WTC11 (cell line): ENCODE measurements at regions not wholly inside any gene's neighbourhood (a gene's known extent, or its start where the extent isn't known, plus 50 kb on each side); places are given as distances from the start of the nearest gene placed in this dataset.

Experiments used
- ATAC-seq: fragments of 200-7000 bp; cut with Tn5 transposase; 2 replicates; pipeline ENCODE4 v1.10.0; 2021; ENCODE audit warnings: mild to moderate bottlenecking, moderate library complexity
- CTCF ChIA-PET: fragments of 300-600 bp; sonication (Branson Sonifier 250); formaldehyde crosslinking; loops from one replicate; lab custom pipeline; 2021; ENCODE audit warnings: antibody characterized with exemption; lab: Charles Lee
- POLR2A ChIA-PET: fragments of 350-600 bp; sonication (Branson Sonifier 250); formaldehyde crosslinking; loops from one replicate; lab custom pipeline; 2021; ENCODE audit warnings: antibody characterized with exemption; lab: Charles Lee
- DNase-seq: peaks from one replicate; pipeline ENCODE4 v3.0.0; 2021; ENCODE audit warnings: low spot score
- H3K27ac Mint-ChIP-seq: 2 replicates; pipeline ENCODE4 v1.8.0; 2021; ENCODE audit warnings: mixed read lengths
- H3K27me3 Mint-ChIP-seq: 2 replicates; pipeline ENCODE4 v1.8.0; 2021; ENCODE audit warnings: low read depth, mild to moderate bottlenecking, moderate library complexity, mixed read lengths
- H3K36me3 Mint-ChIP-seq: 2 replicates; pipeline ENCODE4 v1.8.0; 2021; ENCODE audit warnings: mixed read lengths
- H3K4me1 Mint-ChIP-seq: 2 replicates; pipeline ENCODE4 v1.8.0; 2022; ENCODE audit warnings: mixed read lengths
- H3K4me3 Mint-ChIP-seq: 2 replicates; pipeline ENCODE4 v1.8.0; 2021; ENCODE audit warnings: mild to moderate bottlenecking, moderate library complexity, mixed read lengths
- H3K9me3 Mint-ChIP-seq: 2 replicates; pipeline ENCODE4 v1.8.0; 2021; ENCODE audit warnings: mixed read lengths
- ARID4B ChIP-seq: sonication (generic); formaldehyde crosslinking; IDR thresholded peaks from 2 replicates; pipeline ENCODE4 v1.8.0; 2023; ENCODE audit warnings: missing genetic modification reagents, mild to moderate bottlenecking, borderline replicate concordance
- CBFB ChIP-seq: sonication (generic); formaldehyde crosslinking; IDR thresholded peaks from 2 replicates; pipeline ENCODE4 v1.8.1; 2022; ENCODE audit warnings: mild to moderate bottlenecking, low read depth, missing genetic modification reagents
- E2F1 ChIP-seq: sonication (generic); formaldehyde crosslinking; IDR thresholded peaks from 2 replicates; pipeline ENCODE4 v1.8.0; 2022; ENCODE audit warnings: mild to moderate bottlenecking, missing genetic modification reagents
- EMX1 ChIP-seq: fragments of 250-450 bp; sonication (Bioruptor Pico); IDR thresholded peaks from 2 replicates; pipeline ENCODE4 v1.8.0; 2021; ENCODE audit warnings: mild to moderate bottlenecking
- ETV6 ChIP-seq: sonication (generic); formaldehyde crosslinking; IDR thresholded peaks from 2 replicates; pipeline ENCODE4 v1.8.1; 2022; ENCODE audit warnings: mild to moderate bottlenecking, missing genetic modification reagents
- FOXJ3 ChIP-seq: sonication (generic); formaldehyde crosslinking; IDR thresholded peaks from 2 replicates; pipeline ENCODE4 v1.9.0; 2021; ENCODE audit warnings: missing genetic modification reagents, mild to moderate bottlenecking, borderline replicate concordance
- NFATC4 ChIP-seq: fragments of 250-450 bp; sonication (Bioruptor Pico); IDR thresholded peaks from 2 replicates; pipeline ENCODE4 v1.9.0; 2021; ENCODE audit warnings: mild to moderate bottlenecking
- NR3C1 ChIP-seq: sonication (generic); formaldehyde crosslinking; conservative IDR thresholded peaks from 2 replicates; pipeline ENCODE4 v1.8.1; 2023; ENCODE audit warnings: low read depth, mild to moderate bottlenecking, missing genetic modification reagents
- RELA ChIP-seq: sonication (generic); formaldehyde crosslinking; IDR thresholded peaks from 2 replicates; pipeline ENCODE4 v1.8.1; 2022; ENCODE audit warnings: missing genetic modification reagents, mild to moderate bottlenecking, borderline replicate concordance
- TP53 ChIP-seq: sonication (generic); formaldehyde crosslinking; IDR thresholded peaks from 2 replicates; pipeline ENCODE4 v1.8.1; 2023; ENCODE audit warnings: mild to moderate bottlenecking, missing genetic modification reagents
- ZBTB21 ChIP-seq: sonication (generic); formaldehyde crosslinking; IDR thresholded peaks from 2 replicates; pipeline ENCODE4 v1.8.1; 2023; ENCODE audit warnings: mild to moderate bottlenecking, missing genetic modification reagents, borderline replicate concordance
- ZNF121 ChIP-seq: sonication (generic); formaldehyde crosslinking; IDR thresholded peaks from 2 replicates; pipeline ENCODE4 v1.8.0; 2023; ENCODE audit warnings: missing genetic modification reagents
- ZNF138 ChIP-seq: sonication (generic); formaldehyde crosslinking; conservative IDR thresholded peaks from 2 replicates; pipeline ENCODE4 v1.8.1; 2022; ENCODE audit warnings: mild to moderate bottlenecking, moderate library complexity, missing genetic modification reagents
- ZNF263 ChIP-seq: sonication (generic); formaldehyde crosslinking; IDR thresholded peaks from 2 replicates; pipeline ENCODE4 v1.8.1; 2022; ENCODE audit warnings: low read depth, mild to moderate bottlenecking, moderate library complexity, missing genetic modification reagents
- ZNF317 ChIP-seq: sonication (generic); formaldehyde crosslinking; IDR thresholded peaks from 2 replicates; pipeline ENCODE4 v1.8.1; 2023; ENCODE audit warnings: low read depth, mild to moderate bottlenecking, moderate library complexity, missing genetic modification reagents, borderline replicate concordance
- ZNF396 ChIP-seq: fragments of 250-450 bp; sonication (Bioruptor Pico); IDR thresholded peaks from 2 replicates; pipeline ENCODE4 v1.8.0; 2021; ENCODE audit warnings: mild to moderate bottlenecking, moderate library complexity, borderline replicate concordance
- TF ChIP-seq, protein P1 (sequence below): fragments of 200-600 bp; IDR thresholded peaks from 2 replicates; pipeline ENCODE4 v1.8.0; 2022; ENCODE audit warnings: antibody characterized with exemption
- TF ChIP-seq, protein P2 (sequence below): sonication (generic); formaldehyde crosslinking; IDR thresholded peaks from 2 replicates; pipeline ENCODE4 v1.8.1; 2022; ENCODE audit warnings: low read depth, mild to moderate bottlenecking, moderate library complexity, missing genetic modification reagents, borderline replicate concordance
- TF ChIP-seq, protein P3 (sequence below): sonication (generic); formaldehyde crosslinking; conservative IDR thresholded peaks from 2 replicates; pipeline ENCODE4 v1.8.1; 2023; ENCODE audit warnings: mild to moderate bottlenecking, low read depth, missing genetic modification reagents, moderate library complexity

DNA sequence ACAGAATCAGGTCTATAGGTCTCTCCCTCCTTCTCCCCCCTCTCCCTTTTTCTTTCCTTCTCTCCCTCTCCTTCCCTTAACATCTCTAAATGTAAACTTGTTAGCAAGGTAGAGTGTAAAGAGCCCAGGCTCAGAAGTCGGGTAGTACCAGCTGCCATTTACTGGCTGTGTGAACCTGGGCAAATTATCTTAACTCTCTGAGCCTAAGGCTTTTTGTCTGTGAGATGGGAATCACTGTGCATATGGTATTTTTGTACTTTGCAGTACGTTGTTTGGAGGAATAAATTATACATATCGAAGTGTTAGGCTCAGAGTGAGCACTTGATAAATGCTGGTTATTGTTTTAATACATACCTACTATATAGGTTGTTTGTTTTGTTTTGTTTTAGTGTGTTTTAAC, 154.0 kb downstream of the RBMX2 start:
- no peak for ATAC-seq
- Mint-ChIP-seq H3K36me3 (no peaks in the 10 kb centered on the region), H3K4me1 (no peaks in the 10 kb centered on the region), H3K4me3 (no peak overlapping the region)
- POLR2A ChIA-PET = no interaction called here
- TF ChIP-seq ZNF263 (CRISPR knock-in tag) = no peak
- no peak for TF ChIP-seq TP53 (CRISPR knock-in tag)
- TF ChIP-seq RELA = no peak
- TF ChIP-seq E2F1 (CRISPR knock-in tag) = no peak
- no peak for TF ChIP-seq EMX1 (CRISPR knock-in tag)
- TF ChIP-seq ZNF317 (CRISPR knock-in tag) = no peak
- no peak for TF ChIP-seq NFATC4
- no peak for TF ChIP-seq NR3C1 (CRISPR knock-in tag)
- TF ChIP-seq, protein P1, sequence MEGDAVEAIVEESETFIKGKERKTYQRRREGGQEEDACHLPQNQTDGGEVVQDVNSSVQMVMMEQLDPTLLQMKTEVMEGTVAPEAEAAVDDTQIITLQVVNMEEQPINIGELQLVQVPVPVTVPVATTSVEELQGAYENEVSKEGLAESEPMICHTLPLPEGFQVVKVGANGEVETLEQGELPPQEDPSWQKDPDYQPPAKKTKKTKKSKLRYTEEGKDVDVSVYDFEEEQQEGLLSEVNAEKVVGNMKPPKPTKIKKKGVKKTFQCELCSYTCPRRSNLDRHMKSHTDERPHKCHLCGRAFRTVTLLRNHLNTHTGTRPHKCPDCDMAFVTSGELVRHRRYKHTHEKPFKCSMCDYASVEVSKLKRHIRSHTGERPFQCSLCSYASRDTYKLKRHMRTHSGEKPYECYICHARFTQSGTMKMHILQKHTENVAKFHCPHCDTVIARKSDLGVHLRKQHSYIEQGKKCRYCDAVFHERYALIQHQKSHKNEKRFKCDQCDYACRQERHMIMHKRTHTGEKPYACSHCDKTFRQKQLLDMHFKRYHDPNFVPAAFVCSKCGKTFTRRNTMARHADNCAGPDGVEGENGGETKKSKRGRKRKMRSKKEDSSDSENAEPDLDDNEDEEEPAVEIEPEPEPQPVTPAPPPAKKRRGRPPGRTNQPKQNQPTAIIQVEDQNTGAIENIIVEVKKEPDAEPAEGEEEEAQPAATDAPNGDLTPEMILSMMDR = no peak
- TF ChIP-seq ZNF121 (CRISPR knock-in tag) = no peak
- TF ChIP-seq, all 79 proteins: peak for 0
- Mint-ChIP-seq H3K27me3 (no peaks in the 10 kb centered on the region; the same call in 1 of the 2 replicates), H3K9me3 (no peaks in the 10 kb centered on the region), H3K27ac (no peak overlapping the region)
- CTCF ChIA-PET = interaction anchor here (0.6 kb wide), 1 partner anchor 347 kb away, joined by 3 read pairs; the partner anchor contains the start of gene ENOX2
- no peak for DNase-seq

DNA sequence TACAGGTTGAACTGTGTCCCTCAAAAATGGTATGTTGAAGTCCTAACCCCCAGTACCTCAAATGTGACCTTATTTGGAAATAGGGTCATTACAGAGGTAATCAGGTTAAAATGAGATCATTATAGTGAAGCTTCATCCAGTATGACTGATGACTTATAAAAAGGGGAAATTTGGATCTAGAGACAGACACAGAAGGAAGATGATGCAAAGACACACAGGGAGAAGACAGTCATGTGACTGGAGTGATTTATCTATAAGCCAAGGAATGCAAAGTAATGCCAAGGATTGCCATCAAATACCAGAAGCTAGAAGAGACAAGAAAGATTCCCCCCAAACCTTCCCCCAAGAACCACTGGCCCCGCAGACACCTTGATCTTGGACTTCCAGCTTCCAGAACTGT, 155.2 kb downstream of the RBMX2 start:
- DNase-seq (no peak), ATAC-seq (no peak)
- H3K4me1 Mint-ChIP-seq = no peaks in the 10 kb centered on the region
- H3K27me3 Mint-ChIP-seq = no peaks in the 10 kb centered on the region; the same call in 1 of the 2 replicates
- TF ChIP-seq CBFB (CRISPR knock-in tag) = no peak
- TF ChIP-seq ZNF396 = no peak
- TF ChIP-seq, protein P2, sequence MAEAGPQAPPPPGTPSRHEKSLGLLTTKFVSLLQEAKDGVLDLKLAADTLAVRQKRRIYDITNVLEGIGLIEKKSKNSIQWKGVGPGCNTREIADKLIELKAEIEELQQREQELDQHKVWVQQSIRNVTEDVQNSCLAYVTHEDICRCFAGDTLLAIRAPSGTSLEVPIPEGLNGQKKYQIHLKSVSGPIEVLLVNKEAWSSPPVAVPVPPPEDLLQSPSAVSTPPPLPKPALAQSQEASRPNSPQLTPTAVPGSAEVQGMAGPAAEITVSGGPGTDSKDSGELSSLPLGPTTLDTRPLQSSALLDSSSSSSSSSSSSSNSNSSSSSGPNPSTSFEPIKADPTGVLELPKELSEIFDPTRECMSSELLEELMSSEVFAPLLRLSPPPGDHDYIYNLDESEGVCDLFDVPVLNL = no peak
- no peak for TF ChIP-seq ETV6
- TF ChIP-seq, protein P3, sequence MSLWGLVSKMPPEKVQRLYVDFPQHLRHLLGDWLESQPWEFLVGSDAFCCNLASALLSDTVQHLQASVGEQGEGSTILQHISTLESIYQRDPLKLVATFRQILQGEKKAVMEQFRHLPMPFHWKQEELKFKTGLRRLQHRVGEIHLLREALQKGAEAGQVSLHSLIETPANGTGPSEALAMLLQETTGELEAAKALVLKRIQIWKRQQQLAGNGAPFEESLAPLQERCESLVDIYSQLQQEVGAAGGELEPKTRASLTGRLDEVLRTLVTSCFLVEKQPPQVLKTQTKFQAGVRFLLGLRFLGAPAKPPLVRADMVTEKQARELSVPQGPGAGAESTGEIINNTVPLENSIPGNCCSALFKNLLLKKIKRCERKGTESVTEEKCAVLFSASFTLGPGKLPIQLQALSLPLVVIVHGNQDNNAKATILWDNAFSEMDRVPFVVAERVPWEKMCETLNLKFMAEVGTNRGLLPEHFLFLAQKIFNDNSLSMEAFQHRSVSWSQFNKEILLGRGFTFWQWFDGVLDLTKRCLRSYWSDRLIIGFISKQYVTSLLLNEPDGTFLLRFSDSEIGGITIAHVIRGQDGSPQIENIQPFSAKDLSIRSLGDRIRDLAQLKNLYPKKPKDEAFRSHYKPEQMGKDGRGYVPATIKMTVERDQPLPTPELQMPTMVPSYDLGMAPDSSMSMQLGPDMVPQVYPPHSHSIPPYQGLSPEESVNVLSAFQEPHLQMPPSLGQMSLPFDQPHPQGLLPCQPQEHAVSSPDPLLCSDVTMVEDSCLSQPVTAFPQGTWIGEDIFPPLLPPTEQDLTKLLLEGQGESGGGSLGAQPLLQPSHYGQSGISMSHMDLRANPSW (CRISPR knock-in tag) = no peak
- no peak for TF ChIP-seq EMX1 (CRISPR knock-in tag)
- TF ChIP-seq ZBTB21 (CRISPR knock-in tag) = no peak
- no peak for TF ChIP-seq ZNF138
- TF ChIP-seq FOXJ3 (CRISPR knock-in tag) = no peak
- no peak for TF ChIP-seq ARID4B (CRISPR knock-in tag)
- H3K4me3 Mint-ChIP-seq = no peak overlapping the region
- no peaks in the 10 kb centered on the region for H3K36me3 Mint-ChIP-seq
- ChIA-PET CTCF (no interaction called here), POLR2A (no interaction called here)
- no peak overlapping the region for H3K27ac Mint-ChIP-seq
- no peaks in the 10 kb centered on the region for H3K9me3 Mint-ChIP-seq
